CD4-positive, alpha-beta T cell treated with Interferon gamma for 1 hour (primary cell): ENCODE measurements at regions not wholly inside any gene's neighbourhood (a gene's known extent, or its start where the extent isn't known, plus 50 kb on each side); places are given as distances from the start of the nearest gene placed in this dataset.

Experiments used
- DNase-seq: peaks from one replicate; pipeline ENCODE4 v3.0.0-alpha.2; 2020

- DNase-seq = no peak
Observed at GRCh38 chr1:9179463-9180110, 50.7 kb upstream of the GPR157 start.

GRCh38 chr1:9180111-9180819 lies 51.4 kb upstream of the GPR157 start:
- DNase-seq = no peak

GRCh38 chr1:9181176-9181906 lies 52.4 kb upstream of the GPR157 start:
- peak; percentile 45 for DNase-seq

- DNase-seq = no peak
Observed at GRCh38 chr1:9181990-9182783, 52.4 kb upstream of the H6PD start.

GRCh38 chr1:9182784-9183257 lies 51.8 kb upstream of the H6PD start:
- no peak for DNase-seq

GRCh38 chr1:9183441-9183840 lies 51.1 kb upstream of the H6PD start:
- DNase-seq = no peak

- DNase-seq = no peak
Observed at GRCh38 chr1:9183898-9184297, 50.7 kb upstream of the H6PD start.

GRCh38 chr1:9184749-9185148 lies 49.8 kb upstream of the H6PD start:
- no peak for DNase-seq
